Stimulated activated CD4-positive, alpha-beta T cell treated with anti-CD3 and anti-CD28 coated beads, Interleukin-2, amount 100 ng/mL, for 4 hours (primary cell): ENCODE measurements at regions not wholly inside any gene's neighbourhood (a gene's known extent, or its start where the extent isn't known, plus 50 kb on each side); places are given as distances from the start of the nearest gene placed in this dataset.

Experiments
- DNase-seq: peaks from one replicate; pipeline ENCODE4 v3.0.0-alpha.2; 2020; ENCODE audit warnings: low read depth

GRCh38 chr2:14182227-14182946 lies 450.1 kb upstream of the LRATD1 start:
- no peak for DNase-seq

DNA sequence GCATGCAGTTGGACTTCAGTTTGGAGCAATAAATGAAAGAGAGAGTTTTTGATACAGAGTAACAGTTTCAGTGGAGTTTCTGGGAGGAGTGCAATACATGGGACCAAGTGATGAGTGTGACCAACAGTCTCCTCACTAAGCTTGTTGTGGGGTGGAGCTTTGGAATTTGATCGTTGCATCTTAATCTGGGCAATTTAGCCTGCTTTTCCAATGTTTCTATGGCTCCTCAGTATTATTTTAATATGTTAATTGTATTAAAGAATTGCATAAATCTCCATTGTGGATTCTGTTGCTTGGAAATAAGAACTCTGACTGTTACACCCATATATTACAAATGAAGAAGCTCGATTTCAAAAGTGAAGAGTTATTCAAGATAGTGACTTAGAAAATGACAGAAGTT lies 446.6 kb upstream of the LRATD1 start:
- no peak for DNase-seq

- DNase-seq, result no peak
These were observed 444.1 kb upstream of the LRATD1 start for GRCh38 chr2:14188446-14188845.

- DNase-seq, result no peak
These were observed 442.6 kb upstream of the LRATD1 start for GRCh38 chr2:14189929-14190328.

DNA sequence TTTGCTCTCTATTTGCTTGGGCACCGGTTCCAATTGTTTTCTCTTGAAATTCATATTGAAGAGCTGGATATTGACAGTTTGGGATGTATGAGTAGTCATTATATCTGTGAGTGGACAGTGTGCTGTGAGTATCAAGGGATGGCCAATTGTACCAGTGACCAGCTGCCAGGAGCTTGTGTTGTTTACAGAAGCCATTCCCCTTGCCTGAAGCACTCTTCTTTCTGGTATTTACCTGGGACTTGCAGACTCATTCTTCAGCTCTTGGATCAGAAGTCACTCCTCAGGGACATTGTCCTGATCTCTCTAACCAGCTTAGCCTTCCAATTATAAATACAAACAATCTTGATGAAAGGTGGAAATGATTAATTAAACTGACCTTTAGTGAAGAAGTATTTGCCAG lies 438.3 kb upstream of the LRATD1 start:
- DNase-seq, result no peak

DNA sequence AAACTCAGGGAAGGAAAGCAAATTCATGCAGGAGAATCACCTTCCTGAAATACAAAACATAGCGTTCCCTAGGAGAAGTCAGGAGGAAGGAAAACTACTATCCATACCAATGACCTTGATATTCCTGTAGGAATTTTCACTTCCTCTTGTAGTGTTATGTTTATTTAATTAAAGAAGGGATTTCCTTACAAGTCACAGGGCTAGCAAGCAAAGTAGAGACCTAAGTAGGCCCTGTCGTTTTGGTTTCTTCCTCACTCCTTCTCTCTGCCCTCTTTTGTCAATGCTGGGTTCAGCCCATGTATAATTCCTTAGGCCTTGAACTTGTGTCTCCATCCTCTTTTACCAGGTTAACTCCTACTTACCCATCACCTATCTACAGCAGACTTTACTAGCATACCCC lies 435.2 kb upstream of the LRATD1 start:
- no peak for DNase-seq

GRCh38 chr2:14199040-14199439 lies 433.5 kb upstream of the LRATD1 start:
- no peak for DNase-seq

GRCh38 chr2:14219306-14219705 lies 413.2 kb upstream of the LRATD1 start:
- DNase-seq, result no peak

DNA sequence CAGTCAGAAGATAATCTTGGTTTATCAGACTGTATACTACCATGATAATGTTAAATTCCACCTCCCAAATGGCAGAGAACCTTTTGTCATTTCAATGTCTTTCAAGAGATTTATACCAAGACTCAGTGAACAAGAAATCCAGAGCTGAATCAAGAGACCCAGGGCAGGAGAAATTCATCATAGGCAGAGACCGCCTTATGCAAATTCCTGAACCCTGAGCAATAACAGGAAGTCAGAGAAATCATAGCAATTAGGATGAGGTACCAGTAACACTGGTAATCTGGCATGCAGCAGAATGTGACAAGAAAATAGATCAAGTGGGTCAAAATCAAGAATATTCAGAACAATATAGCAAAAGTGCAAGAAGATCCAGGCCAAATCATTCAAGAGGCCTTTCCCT lies 412.4 kb upstream of the LRATD1 start:
- DNase-seq, result no peak

DNA sequence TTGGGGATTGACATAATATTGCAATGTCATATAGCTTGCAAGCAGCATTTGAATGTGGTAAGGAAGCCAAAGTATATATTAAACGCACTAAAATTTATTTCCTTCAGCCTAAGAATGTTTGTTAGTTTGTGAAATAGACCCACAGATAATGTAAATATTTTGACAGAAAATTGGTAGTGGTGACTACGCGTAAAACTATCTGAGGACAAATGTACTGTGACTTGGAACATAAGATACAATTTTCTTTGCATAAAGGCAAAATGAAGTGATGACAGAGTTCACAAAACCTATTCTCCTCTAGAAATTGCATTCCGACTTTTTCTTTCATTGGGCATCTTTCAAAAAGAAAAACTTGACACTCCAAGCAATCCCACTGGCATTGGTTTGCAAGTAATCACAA lies 411.1 kb upstream of the LRATD1 start:
- DNase-seq, result no peak

GRCh38 chr2:14223576-14223975 lies 408.9 kb upstream of the LRATD1 start:
- DNase-seq, result no peak

GRCh38 chr2:14231391-14231898 lies 401.1 kb upstream of the LRATD1 start:
- DNase-seq, result no peak

- DNase-seq, result no peak
These were observed 400.3 kb upstream of the LRATD1 start for GRCh38 chr2:14232217-14232616.

DNA sequence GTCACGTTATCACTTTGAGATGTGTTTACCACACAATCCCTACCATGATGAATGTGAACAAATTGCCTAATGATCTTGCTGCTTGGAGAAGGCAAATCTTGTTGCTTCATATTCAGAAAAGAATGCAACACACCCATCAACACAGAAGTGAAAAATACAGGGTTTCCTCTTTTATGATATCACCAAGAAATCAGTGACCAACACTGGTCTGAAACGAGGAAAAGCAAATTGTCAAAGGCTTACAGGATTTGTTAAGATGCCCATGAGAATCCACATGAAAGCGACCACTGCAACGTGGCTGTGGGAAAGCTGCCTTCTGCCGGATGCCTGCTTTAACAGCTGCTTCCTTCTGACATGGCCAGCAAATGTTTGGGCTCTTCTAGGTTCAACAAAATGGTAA lies 397.6 kb upstream of the LRATD1 start:
- no peak for DNase-seq

DNA sequence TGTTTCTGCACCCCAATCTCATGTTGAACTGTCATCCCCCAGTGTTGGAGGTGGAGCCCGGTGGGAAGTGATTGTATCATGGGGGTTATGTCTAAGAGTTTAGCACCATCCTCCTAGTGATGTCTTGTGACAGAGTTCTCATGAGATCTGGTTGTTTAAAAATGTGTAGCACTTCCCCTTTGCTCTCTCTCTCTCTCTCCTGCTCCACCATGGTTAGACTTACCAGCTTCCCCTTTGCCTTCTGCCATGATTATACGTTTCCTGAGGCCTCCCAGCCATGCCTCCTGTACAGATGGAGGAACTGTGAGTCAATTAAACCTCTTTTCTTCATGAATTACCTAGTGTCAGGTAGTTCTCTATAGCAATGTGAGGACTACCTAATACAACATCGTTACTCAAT lies 396.9 kb upstream of the LRATD1 start:
- no peak for DNase-seq

DNA sequence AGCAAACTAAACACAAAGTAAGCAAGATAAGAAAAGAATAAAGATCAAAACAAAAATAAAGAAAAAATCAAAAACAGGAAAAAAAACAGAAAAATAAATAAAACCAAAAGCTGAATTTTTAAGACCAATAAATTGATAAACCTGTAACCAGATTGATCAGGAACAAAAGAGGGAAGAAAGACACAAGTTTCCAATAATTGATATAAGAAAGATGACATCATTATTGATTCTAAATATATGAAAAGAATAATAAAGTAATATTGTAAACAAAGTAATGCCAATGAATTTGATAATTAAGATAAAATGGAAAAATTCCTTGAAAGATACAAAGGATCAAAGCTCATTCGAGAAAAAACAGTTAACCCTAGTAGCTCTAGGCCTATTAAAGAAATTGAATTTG lies 394.6 kb upstream of the LRATD1 start:
- DNase-seq, result no peak

DNA sequence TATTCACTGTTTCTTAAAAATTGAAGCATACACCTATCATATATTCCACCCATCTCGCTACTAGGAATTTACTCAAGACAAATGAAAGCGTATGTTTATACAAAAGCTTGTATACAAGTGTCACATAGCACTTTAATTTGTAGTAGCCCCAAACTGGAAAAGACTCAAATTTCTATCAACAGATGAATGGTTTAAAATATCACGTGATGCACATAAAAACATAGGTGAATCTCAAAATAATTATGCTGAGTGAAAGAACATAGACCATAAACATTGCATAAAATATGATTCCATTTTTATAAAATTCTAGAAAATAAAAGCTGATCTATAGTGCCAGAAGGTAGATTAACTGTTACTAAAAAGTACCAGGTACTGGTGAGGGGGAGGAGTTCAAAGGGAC lies 392.9 kb upstream of the LRATD1 start:
- no peak for DNase-seq

DNA sequence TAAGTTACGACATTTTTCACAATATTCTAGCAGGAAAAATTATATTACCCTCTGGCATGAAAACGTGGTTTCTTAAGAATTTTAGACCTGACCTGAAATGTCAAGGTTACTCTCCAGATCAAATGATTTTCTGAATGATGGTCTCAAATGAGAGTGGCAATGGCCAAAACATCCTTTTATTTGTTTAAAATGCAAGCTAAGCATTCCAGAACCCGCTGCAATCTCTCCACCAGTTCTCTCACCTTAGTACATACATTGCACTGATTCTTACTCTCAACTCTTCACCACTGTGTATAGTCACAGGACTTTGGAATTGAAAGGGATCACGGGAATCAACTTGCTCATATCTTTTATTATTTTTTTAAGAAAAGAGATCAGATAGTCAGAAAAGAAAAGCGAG lies 391.6 kb upstream of the LRATD1 start:
- no peak for DNase-seq

GRCh38 chr2:14245901-14246300 lies 386.6 kb upstream of the LRATD1 start:
- no peak for DNase-seq

DNA sequence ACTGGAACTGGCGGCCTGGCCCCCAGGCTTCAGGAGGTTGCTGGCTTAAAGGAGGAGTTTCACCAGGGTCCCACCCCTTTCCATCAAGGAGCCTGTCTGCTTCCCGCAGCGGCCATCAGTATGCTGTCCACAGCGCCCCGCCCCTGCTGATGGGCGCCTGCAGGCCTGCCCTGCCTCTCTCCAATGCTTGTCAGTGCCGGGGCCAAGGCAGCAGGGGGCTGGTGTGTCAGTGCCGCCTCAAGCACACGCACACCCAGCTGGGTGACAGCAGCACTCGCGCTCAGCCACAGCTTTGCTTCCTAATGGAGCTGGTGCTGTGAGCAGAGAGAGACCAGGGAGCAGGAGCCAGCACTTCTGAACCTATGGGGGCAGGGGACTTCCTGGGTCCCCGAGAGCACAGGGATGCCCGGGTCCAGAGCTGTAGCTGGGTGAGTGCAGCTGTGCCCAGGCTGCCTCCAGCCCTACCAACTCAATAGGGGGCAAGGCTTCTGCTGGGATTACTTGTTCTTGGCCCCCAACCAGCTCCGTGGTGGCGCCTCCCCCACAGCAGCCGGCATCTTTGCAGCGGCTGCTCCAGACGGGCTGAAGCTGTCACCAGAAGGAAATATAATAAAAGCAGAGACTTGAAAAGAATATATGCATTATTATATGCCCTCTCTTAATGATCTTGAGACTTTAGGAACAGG lies 377.2 kb upstream of the LRATD1 start:
- no peak for DNase-seq

DNA sequence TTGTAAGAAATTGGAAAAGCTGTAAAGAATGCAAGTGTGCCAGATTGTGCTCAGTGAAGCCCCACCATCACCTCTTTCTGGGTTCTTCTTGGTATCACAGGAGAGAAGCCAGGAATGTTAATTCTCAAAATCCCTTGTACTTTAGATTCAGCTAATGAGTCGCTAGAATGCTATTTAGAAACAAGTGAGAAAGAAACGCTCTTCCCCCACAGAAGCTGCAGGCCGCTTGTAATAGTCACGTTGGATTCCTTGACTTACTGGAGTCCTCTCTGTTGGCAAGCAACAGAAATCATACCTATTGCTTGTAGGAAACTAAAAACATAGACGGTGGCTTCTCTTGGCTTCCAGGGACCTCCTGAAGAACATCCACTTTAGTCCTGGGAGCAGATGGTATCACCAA lies 375.6 kb upstream of the LRATD1 start:
- no peak for DNase-seq

GRCh38 chr2:14257801-14258507 lies 374.6 kb upstream of the LRATD1 start:
- DNase-seq, result no peak

GRCh38 chr2:14261771-14262170 lies 370.7 kb upstream of the LRATD1 start:
- DNase-seq, result no peak
